ENCODE measurements at regions not wholly inside any gene's neighbourhood (a gene's known extent, or its start where the extent isn't known, plus 50 kb on each side); places are given as distances from the start of the nearest gene placed in this dataset.

DNA sequence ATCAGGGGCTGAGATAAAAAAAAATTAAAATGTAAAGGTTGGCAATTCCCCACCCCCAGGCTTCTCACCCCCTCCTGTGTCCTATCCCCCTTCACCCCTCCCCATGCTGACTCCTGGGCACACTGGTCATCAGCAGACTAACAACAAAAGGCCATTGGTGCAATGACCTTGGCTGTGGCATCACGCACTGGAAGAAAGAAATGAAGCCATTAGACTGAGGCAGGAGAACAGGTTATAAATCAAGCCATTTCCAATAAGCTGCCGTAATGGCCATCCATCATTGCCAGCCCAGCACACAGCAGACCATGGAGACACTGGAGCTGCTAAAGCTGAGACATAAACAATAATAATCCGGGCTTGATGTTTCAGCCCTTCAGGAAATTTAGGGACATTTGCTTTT is 342.4 kb upstream of the ETAA1 start:
- no peak for DNase-seq

GRCh38 chr2:67055387-67056304 is 341.5 kb upstream of the ETAA1 start:
- no peak for DNase-seq

DNA sequence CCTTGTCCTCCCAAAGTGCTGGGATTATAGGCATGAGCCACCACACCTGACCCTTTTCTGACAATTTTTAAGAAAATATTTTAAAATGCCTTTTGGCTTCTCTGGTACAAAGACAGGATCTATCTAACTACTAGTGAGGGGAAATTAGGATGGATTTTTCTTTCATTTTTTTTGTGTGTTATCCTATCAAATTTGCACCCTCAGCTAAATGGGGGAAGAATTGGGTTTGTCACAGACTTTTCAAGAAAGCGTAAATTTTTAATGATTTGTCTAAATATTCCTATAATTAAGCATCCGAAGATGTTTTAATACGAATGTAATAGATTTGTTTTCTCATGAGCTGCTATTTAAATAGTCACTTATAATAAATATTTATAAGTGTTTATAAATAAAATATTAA is 340.0 kb upstream of the ETAA1 start:
- DNase-seq = no peak

DNA sequence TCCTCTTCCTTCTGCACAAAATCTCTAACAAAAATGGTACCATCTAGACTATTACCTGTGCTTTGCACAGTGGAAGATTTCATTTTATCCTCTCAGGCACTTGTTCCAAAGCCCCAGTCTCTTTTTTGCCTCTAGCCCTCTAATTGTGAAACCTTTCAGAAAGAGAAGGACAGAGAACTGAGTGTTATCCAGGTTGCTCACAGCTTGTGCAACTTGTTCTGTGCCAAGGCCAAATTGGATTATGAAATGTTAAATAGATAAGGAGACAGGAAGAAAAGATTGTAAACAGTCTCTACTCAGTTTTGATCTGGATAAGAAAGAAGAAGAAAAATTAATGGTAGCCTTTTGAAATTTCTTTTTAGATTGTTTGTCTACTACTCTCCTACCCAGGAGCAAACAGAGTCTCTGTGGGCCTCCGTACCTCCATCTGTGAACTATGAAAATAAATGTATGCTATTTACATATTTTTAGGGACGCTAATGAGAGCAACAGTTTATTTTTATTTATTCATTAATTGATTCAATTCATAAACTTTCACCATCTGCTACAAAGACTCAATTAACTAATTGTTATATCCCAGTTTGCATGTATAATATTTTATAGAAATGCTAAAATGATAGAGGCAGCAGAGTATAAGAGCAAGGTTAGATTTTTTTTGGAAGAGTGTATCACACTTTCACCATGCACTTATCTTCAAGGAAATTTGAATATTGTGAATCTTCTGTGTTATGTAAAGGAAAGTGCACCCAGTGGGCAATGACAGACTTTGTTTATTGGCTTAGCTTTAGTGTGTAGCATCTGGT is 339.0 kb upstream of the ETAA1 start:
- DNase-seq = no peak

DNA sequence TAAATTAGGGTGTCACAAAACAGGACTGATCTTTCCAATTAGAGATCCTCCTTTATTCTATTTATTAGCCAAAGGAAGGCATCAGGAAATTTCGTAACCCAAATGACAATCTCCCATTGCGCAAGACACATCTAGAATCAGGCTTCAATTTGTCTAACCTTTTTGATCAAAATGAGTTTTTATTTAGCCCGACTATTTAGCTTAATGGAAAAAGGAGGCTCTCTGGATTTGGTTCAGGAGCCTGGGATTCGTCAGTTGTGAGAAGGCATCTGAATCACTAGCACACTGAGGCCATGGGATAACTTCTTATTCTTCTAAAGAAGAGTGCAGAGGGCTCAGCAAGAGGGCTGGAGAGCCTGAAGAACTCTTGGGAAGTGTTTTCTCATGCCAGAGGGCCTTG is 332.1 kb upstream of the ETAA1 start:
- no peak for DNase-seq

- no peak for DNase-seq
Observed at GRCh38 chr2:67066782-67067181, 330.4 kb upstream of the ETAA1 start.

DNA sequence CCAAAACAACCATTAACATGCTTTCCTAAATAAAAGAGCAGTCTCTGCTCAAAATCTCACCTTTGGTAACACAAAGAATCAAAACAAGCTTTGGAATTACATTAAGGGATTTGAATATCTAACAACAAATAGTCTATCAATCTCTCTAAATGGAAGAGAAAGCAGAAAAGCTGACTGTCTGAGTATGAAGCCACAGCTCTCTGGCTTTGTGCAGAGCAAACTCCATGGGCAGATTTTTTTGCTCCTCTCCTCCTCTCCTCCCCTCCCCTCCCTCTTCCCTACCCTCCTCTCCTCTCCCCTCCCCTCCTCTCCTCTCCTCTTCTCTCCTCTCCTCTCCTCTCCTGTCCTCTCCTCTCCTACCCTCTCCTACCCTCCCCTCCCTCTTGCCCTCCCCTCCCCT is 329.5 kb upstream of the ETAA1 start:
- no peak for DNase-seq

GRCh38 chr2:67070826-67071225 is 326.3 kb upstream of the ETAA1 start:
- no peak for DNase-seq

GRCh38 chr2:67075056-67075455 is 322.1 kb upstream of the ETAA1 start:
- DNase-seq = no peak

GRCh38 chr2:67075530-67076238 is 321.4 kb upstream of the ETAA1 start:
- no peak for DNase-seq

GRCh38 chr2:67076239-67076624 is 320.9 kb upstream of the ETAA1 start:
- DNase-seq = no peak

- DNase-seq = no peak
Observed at GRCh38 chr2:67079729-67080128, 317.4 kb upstream of the ETAA1 start.

GRCh38 chr2:67082813-67083212 is 314.3 kb upstream of the ETAA1 start:
- DNase-seq = no peak

DNA sequence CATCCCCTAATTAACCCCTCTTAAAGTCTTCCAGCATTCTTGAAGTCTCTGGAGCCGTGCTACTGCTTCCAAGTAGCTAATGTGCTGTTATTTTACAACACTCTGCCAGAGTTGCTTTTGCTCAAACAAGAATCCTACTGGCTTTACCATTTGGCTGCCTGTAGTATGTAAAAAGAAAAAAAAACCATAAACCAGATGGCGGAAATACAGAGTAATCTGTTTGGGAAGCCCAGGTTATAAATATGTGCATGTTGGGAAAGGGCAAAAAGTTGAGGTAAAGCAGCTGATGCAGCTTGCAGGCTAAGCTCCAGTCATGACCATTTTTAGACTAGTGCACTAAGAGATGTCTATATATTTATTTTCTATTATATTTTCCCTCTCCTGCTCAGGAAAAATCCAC is 313.2 kb upstream of the ETAA1 start:
- DNase-seq = peak; percentile 46

DNA sequence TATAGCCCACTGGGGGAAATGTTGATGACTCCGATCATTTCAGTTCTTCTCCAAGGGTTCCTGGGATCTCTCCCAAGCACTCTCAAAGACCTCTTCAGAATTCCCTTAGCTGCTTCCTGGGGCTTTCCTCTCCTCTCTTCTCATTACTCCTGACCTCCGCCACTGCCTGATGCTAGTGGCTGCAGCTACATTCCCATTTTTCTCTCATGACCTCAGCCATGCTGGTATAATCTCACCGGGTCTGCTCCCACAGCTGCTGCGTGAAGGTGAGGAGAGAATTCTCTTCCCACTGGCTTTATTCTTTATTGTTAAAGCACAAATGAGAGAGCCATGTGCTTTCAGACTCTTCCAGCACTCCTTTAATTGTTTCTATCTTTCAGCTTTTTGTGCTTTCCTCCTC is 312.0 kb upstream of the ETAA1 start:
- no peak for DNase-seq

- no peak for DNase-seq
Observed at GRCh38 chr2:67091681-67092080, 305.5 kb upstream of the ETAA1 start.

DNA sequence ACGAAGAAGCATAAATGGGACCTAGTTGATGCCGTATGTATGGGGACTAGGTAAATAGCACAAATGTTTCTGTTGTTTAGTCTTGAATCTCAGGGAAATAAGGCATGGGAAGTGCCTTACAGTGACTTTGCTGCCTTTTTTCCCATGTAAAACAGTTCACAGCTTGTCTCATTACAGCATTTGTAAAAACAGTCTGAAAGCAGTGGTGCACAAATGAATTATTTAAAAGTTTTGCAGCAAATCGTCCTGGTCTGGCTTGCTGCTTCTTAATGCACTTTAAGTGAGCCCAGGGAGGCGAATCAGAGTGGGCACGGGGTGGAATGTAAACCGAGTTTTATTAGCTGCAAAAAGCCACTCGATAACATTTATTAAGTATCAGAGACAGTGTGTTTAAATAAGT is 302.0 kb upstream of the ETAA1 start:
- no peak for DNase-seq

DNA sequence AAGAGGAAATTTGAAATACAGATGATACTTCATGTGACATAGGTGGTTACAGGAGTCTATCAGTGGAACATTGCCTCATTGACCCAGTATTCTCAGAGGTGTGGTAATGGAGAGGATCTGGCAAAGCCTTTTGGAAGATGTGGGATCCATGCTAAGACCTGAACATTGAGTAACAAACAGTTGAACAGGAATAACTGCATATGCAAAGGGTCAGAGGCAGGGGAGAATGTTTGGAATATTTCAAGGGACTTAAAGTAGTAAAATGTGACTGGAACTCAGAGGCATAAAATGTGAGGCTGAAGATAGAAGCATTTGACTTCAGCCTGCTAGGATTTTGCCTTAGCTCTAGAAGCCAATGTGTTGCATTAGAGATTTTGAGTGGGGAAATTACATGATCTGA is 300.2 kb upstream of the ETAA1 start:
- DNase-seq = no peak

DNA sequence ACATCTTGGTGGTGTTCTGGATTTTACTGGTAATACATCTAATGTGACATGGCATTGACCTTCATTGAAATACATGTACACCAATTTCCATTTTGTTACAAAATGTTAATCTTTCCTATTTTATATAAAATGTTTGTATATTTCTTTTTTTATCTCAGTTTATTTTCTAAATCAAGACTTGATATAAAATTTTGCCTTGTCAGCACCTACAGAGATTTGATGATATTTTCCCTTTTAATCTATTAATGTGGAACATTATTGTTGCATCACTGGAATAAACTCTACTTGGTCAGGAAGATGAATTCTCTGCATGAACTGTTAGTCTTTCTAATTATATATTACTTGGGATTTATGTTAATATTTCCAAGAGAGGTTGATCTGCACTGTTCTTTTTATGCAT is 294.0 kb upstream of the ETAA1 start:
- no peak for DNase-seq

DNA sequence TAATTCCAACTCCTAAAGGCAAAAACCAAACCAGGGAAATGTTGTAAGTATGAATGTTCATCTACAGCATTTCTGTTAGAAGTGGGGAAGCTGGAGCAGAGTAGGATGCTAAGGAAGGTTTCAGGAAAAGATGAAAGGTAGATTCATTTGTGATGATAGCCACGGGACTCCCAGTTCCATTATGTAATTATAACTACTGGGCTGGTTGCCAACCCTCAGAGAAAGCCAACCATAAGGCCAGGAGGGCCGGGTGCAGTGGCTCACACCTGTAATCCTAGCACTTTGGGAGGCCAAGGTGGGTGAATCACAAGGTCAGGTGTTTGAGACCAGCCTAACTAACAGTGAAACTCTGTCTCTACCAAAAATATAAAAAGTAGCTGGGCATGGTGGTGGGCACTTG is 288.9 kb upstream of the ETAA1 start:
- DNase-seq = no peak

DNA sequence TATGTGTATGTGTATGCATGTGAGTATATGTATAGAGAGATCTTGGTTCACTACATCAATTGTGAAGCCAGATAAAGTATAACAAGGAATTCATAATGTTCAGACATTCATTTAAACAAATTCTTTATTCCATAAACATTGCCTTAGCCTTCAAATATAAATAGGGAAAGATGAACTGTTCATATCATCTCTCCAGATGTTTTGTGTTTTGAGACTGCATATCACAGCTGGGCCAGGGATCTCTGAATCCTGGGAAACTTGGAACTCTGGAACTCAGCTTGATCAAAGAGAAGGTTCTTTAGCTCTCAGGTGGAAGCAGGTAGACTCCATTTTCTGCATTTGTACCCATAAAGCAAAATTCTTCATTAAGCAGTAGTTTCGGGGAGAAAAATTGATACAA is 272.6 kb upstream of the ETAA1 start:
- no peak for DNase-seq

- DNase-seq = no peak
Observed at GRCh38 chr2:67130531-67131256, 266.4 kb upstream of the ETAA1 start.

- DNase-seq = no peak
Observed at GRCh38 chr2:67131257-67131609, 265.9 kb upstream of the ETAA1 start.
